ENCODE measurements at regions not wholly inside any gene's neighbourhood (a gene's known extent, or its start where the extent isn't known, plus 50 kb on each side); places are given as distances from the start of the nearest gene placed in this dataset.

DNA sequence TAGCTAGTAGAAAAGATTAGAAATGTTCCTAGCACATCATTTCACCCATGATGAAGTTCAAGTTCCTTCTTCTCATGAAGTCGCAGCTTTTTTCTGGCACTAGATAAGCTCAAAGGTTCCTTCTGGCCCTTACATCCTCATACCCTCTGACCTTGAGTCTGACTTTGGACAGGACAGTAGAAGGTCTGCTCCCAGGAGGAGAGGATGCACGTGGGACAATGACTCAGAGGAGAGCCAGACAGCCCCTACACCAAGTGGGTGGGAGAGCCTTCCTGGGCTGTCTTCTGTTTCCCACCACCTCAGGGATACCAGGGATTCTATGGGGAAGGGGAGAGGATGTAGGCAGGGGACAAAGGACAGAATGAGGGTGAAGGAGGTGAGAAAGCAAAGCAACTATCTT is 86.0 kb downstream of the HHIPL2 start:
- DNase-seq (ENCODE audit: low spot score): no peak
- TF ChIP-seq, protein P1, sequence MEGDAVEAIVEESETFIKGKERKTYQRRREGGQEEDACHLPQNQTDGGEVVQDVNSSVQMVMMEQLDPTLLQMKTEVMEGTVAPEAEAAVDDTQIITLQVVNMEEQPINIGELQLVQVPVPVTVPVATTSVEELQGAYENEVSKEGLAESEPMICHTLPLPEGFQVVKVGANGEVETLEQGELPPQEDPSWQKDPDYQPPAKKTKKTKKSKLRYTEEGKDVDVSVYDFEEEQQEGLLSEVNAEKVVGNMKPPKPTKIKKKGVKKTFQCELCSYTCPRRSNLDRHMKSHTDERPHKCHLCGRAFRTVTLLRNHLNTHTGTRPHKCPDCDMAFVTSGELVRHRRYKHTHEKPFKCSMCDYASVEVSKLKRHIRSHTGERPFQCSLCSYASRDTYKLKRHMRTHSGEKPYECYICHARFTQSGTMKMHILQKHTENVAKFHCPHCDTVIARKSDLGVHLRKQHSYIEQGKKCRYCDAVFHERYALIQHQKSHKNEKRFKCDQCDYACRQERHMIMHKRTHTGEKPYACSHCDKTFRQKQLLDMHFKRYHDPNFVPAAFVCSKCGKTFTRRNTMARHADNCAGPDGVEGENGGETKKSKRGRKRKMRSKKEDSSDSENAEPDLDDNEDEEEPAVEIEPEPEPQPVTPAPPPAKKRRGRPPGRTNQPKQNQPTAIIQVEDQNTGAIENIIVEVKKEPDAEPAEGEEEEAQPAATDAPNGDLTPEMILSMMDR (IDR thresholded peaks at IDR 0.05; ENCODE audit: borderline replicate concordance, control extremely low read depth, extremely low read depth, insufficient read depth, missing control alignments): no peak
- in situ Hi-C loops (cut with MboI; ENCODE audit: low sequenced_read_pairs, unreplicated experiment): loop anchor here (25.0 kb wide), 3 partner anchors 625 to 975 kb away; no protein-coding TSS in a partner anchor

DNA sequence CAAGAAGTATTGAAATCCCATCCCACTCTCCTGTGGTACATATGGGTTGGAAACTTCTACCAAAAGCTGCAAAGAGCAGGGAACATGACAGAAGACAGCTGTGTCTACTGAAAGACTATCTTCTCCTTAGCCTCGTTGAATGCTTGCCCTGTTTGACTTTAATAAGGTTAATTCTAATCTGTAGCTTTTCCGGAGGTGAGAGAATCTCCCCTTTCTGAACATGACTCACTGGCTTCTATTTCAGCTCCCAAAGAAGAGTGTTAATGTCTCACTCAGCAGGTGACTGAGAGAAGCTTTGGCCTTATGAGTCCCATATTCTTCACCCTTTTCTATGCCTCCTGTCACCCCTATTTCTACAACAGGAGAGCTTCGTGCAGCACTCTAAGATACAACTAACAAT is 88.3 kb downstream of the HHIPL2 start:
- in situ Hi-C loops (cut with MboI; ENCODE audit: low sequenced_read_pairs, unreplicated experiment): loop anchor here (25.0 kb wide), 3 partner anchors 628 to 972 kb away; no protein-coding TSS in a partner anchor
- TF ChIP-seq, protein P1 (IDR thresholded peaks at IDR 0.05; ENCODE audit: borderline replicate concordance, control extremely low read depth, extremely low read depth, insufficient read depth, missing control alignments): no peak
- DNase-seq (ENCODE audit: low spot score): no peak

DNA sequence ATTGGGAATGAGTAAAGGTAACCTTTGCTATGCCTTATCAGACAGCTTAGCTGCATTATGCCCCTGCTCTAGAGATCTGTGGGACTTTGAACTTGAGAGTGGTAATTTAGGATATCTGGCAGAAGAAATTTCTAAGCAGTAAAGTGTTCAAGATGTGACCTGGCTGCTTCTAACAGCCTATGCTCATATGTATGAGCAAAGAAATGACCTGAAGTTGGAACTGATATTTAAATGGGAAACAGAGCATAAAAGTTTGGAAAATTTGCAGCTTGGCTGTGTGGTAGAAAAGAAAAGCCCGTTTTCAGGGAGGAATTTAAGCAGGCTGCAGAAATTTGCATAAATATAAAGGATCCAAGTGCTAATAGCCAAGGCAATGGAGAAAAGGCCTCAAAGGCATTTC is 90.4 kb downstream of the HHIPL2 start:
- in situ Hi-C loops (cut with MboI; ENCODE audit: low sequenced_read_pairs, unreplicated experiment): loop anchor here (25.0 kb wide), 3 partner anchors 630 to 970 kb away; no protein-coding TSS in a partner anchor
- TF ChIP-seq, protein P1 (IDR thresholded peaks at IDR 0.05; ENCODE audit: borderline replicate concordance, control extremely low read depth, extremely low read depth, insufficient read depth, missing control alignments): no peak
- DNase-seq (ENCODE audit: low spot score): no peak

DNA sequence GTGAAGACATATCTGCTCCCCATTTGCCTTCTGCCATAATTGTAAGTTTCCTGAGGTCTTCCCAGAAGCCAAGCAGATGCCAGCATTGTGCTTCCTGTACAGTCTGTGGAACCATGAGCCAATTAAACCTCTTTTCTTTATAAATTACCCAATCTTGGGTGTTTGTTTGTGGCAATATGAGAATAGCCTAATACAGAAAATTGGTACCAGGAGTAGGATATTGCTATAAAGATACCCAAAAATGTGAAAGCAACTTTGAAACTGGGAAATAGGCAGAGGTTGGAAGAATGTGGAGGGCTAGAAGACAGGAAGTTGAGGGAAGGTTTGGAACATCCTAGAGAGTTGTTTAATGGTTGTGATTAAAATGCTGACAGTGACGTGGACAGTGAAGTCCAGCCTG is 90.8 kb downstream of the HHIPL2 start:
- in situ Hi-C loops (cut with MboI; ENCODE audit: low sequenced_read_pairs, unreplicated experiment): loop anchor here (25.0 kb wide), 3 partner anchors 630 to 970 kb away; no protein-coding TSS in a partner anchor
- TF ChIP-seq, protein P1 (IDR thresholded peaks at IDR 0.05; ENCODE audit: borderline replicate concordance, control extremely low read depth, extremely low read depth, insufficient read depth, missing control alignments): no peak
- no peak for DNase-seq (ENCODE audit: low spot score)

GRCh38 chr1:222455188-222455879 is 92.6 kb downstream of the HHIPL2 start:
- DNase-seq (ENCODE audit: low spot score): peak; percentile 72
- TF ChIP-seq, protein P1 (IDR thresholded peaks at IDR 0.05; ENCODE audit: borderline replicate concordance, control extremely low read depth, extremely low read depth, insufficient read depth, missing control alignments): peak; percentile 97
- in situ Hi-C loops (cut with MboI; ENCODE audit: low sequenced_read_pairs, unreplicated experiment): loop anchor here (25.0 kb wide), 3 partner anchors 632 to 968 kb away; no protein-coding TSS in a partner anchor

DNA sequence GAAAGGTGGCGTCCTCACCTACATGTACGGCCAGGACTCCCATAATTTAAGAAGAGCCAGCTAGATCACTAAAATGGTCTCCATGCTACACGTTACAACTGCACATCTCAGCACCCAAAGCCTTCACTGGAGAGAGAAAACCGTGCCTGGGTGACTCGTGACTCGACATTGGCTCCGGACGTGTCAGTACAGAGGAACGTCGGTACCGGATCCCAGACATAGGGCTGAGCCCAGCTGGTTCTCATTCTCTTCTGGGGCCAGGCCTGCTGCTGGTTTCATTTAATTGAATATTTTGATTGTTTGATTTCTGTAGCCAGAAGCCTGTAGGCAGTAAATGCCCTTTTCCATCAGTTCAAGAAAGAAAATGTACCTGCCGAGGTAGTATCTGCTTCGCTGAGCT is 93.1 kb downstream of the HHIPL2 start:
- in situ Hi-C loops (cut with MboI; ENCODE audit: low sequenced_read_pairs, unreplicated experiment): loop anchor here (25.0 kb wide), 3 partner anchors 633 to 967 kb away; no protein-coding TSS in a partner anchor

More for the DNA sequence above, 93.1 kb downstream of the HHIPL2 start:
- TF ChIP-seq, protein P1 (IDR thresholded peaks at IDR 0.05; ENCODE audit: borderline replicate concordance, control extremely low read depth, extremely low read depth, insufficient read depth, missing control alignments): no peak
- no peak for DNase-seq (ENCODE audit: low spot score)

Data from GM13976 (cell line).